HG03139 (cell line): ENCODE measurements at regions not wholly inside any gene's neighbourhood (a gene's known extent, or its start where the extent isn't known, plus 50 kb on each side); places are given as distances from the start of the nearest gene placed in this dataset.

Experiments used
- ATAC-seq: cut with Tn5 transposase; IDR thresholded peaks from one replicate; pipeline ENCODE4 v1.9.1; 2021; ENCODE audit not compliant: unreplicated experiment

- no peak for ATAC-seq
These were observed 251.6 kb upstream of the ARID1B start for GRCh38 chr6:156525541-156525940.

GRCh38 chr6:156519940-156520339 lies 257.2 kb upstream of the ARID1B start:
- ATAC-seq = no peak

- ATAC-seq = no peak
These were observed 260.1 kb upstream of the ARID1B start for GRCh38 chr6:156517088-156517487.

- ATAC-seq = no peak
These were observed 261.9 kb upstream of the ARID1B start for GRCh38 chr6:156515242-156515641.

GRCh38 chr6:156513504-156513903 lies 263.7 kb upstream of the ARID1B start:
- ATAC-seq = no peak

GRCh38 chr6:156511570-156511969 lies 265.6 kb upstream of the ARID1B start:
- ATAC-seq = no peak

GRCh38 chr6:156511051-156511450 lies 266.1 kb upstream of the ARID1B start:
- no peak for ATAC-seq

GRCh38 chr6:156510242-156510641 lies 266.9 kb upstream of the ARID1B start:
- no peak for ATAC-seq

GRCh38 chr6:156509496-156509895 lies 267.7 kb upstream of the ARID1B start:
- no peak for ATAC-seq

- ATAC-seq = no peak
These were observed 268.3 kb upstream of the ARID1B start for GRCh38 chr6:156508923-156509322.

- ATAC-seq = no peak
These were observed 269.1 kb upstream of the ARID1B start for GRCh38 chr6:156508126-156508525.

GRCh38 chr6:156507656-156508055 lies 269.5 kb upstream of the ARID1B start:
- ATAC-seq = no peak

GRCh38 chr6:156507106-156507505 lies 270.1 kb upstream of the ARID1B start:
- ATAC-seq = no peak

- ATAC-seq = no peak
These were observed 274.1 kb upstream of the ARID1B start for GRCh38 chr6:156502969-156503504.

GRCh38 chr6:156497618-156498017 lies 279.6 kb upstream of the ARID1B start:
- ATAC-seq = no peak

- no peak for ATAC-seq
These were observed 289.3 kb upstream of the ARID1B start for GRCh38 chr6:156487877-156488276.

- ATAC-seq = no peak
These were observed 292.0 kb upstream of the ARID1B start for GRCh38 chr6:156485150-156485549.

GRCh38 chr6:156474507-156475120 lies 302.6 kb upstream of the ARID1B start:
- no peak for ATAC-seq

- no peak for ATAC-seq
These were observed 306.2 kb upstream of the ARID1B start for GRCh38 chr6:156471000-156471399.

GRCh38 chr6:156464100-156464878 lies 312.9 kb upstream of the ARID1B start:
- ATAC-seq = no peak

- ATAC-seq = no peak
These were observed 315.5 kb upstream of the ARID1B start for GRCh38 chr6:156461647-156462046.

GRCh38 chr6:156457601-156458000 lies 319.6 kb upstream of the ARID1B start:
- ATAC-seq = no peak
